GM12873 (cell line): ENCODE measurements at regions not wholly inside any gene's neighbourhood (a gene's known extent, or its start where the extent isn't known, plus 50 kb on each side); places are given as distances from the start of the nearest gene placed in this dataset.

Source experiments
- TF ChIP-seq, protein P1 (sequence below): IDR thresholded peaks from 2 replicates; pipeline ENCODE4 v1.5.1; 2012; ENCODE audit warnings: low read depth, mild to moderate bottlenecking, moderate library complexity, low read length, control low read depth; ENCODE audit not compliant: insufficient read depth; ENCODE audit errors: missing control alignments

DNA sequence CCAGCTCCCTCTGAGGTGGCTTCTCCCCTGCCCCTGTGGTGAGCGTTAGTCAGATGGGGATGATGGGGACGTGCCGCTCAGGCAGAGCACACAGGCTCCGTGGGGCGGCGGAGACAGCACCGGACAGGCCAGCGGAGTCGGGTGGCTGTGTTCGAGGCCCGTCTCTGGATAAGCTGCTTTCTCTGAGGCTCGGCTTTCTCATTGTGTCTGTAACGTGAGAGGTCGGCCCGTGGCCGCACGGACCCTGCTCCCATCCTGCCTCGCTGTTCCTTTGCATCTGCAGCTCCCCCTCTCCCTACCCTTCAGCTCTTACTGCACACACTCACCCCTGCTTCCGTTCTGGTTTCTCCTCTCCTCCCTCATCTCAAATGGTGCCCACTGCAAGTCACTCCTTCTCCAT, 62.5 kb downstream of the FAM43A start:
- TF ChIP-seq, protein P1, sequence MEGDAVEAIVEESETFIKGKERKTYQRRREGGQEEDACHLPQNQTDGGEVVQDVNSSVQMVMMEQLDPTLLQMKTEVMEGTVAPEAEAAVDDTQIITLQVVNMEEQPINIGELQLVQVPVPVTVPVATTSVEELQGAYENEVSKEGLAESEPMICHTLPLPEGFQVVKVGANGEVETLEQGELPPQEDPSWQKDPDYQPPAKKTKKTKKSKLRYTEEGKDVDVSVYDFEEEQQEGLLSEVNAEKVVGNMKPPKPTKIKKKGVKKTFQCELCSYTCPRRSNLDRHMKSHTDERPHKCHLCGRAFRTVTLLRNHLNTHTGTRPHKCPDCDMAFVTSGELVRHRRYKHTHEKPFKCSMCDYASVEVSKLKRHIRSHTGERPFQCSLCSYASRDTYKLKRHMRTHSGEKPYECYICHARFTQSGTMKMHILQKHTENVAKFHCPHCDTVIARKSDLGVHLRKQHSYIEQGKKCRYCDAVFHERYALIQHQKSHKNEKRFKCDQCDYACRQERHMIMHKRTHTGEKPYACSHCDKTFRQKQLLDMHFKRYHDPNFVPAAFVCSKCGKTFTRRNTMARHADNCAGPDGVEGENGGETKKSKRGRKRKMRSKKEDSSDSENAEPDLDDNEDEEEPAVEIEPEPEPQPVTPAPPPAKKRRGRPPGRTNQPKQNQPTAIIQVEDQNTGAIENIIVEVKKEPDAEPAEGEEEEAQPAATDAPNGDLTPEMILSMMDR = no peak

DNA sequence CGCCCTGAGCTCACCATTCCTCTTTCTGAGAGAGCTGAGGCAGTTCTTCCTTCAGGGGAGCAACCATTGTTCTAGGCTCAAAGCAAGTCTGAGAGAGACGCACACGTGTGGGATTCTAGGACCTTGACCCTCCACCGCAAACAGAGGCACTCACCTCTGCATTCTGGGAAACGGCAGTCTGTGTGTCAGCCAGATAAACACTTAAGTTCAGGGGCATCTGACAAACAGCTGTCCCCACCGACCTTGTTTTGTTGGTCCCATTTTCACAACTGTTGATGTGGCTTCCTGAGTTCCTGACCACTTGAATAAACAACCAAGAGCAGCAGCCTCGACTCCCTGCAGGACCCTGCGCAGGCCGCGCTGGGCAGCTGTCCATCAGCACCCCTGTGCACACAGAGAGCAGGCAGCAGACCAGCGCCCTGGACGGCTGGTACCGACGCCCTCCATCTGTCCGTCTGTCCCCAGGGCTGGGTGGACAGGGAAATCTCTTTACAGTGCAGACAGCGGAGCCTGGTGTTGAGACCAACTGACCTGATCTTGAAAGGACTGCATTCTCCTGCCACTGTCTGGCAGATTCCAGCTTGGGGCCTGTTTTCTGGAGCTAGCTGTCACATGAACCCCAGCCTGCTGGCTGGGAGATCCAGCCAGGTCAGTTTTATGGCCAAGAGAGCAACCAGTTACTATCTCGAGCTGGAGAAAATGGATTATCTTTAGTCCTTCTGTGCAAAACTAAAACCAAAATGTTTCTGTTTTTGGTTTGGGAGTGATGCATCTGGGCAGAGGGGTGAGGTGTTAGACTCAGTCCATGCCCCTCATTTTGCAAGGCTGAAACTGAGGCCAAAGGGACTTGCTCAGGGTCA, 64.2 kb downstream of the FAM43A start:
- TF ChIP-seq, protein P1 = no peak

DNA sequence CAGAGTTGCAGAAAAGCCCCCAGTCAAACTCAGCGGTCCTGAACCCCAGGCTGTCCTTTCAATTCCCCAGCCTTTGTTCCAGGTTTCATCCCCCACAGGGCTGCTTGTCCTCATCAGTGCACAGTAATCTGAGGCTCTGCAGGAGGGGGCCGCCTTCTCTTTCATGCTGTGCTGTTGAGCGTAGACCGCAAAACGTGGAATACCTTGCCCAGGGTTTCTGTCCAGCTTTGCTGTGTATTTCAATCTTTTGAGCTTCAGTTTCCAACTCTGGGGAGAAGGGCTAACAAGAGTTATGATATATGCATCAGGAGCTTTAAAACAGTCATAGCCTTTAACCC, 64.8 kb downstream of the FAM43A start:
- TF ChIP-seq, protein P1 = no peak

DNA sequence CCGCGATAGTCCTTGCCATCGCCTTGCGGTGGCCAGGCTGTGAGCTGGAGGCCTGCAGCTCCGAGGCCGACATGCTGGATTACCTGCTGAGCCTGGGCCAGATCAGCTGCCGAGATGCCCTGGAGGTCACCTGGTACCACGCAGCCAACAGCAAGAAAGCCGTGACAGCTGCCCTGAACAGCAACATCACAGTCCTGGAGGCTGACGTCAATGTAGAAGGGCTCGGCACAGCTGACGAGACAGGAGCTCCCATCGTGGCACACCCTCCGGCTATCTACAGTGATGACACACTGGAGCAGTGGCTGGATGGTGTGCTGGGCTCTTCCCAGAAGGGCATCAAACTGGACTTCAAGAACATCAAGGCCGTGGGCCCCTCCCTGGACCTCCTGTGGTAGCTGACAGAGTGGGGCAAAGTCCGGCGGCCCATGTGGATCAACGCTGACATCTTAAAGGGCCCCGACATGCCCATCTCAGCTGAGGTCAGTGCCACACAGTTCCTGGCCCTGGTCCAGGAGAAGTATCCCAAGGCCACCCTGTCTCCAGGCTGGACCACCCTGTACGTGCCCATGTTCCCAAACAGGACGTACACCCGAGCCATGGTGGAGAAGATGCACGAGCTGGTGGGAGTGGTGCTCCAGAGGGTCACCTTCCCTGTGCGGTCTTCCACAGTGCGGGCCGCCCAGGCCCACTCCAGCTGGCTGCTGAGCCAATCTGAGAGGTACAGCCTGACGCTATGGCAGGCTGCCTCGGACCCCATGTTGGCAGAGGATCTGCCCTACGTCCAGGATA, 70.2 kb downstream of the FAM43A start:
- TF ChIP-seq, protein P1 = no peak

DNA sequence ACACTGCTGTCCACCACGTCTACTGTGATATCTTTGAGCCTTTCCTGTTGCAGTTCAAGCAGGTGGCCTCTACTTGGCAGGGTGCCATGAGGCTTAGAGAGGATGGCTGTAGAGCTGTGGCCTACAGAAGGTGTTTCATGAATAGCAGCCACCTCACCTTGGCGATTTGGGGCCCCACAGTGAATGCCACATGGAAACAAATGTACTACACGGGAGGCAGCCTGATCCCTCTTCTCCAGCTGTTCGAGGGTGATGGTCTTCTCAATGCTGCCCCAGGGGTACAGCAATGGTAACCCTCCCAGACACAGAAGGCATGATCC, 70.7 kb downstream of the FAM43A start:
- TF ChIP-seq, protein P1 = no peak

DNA sequence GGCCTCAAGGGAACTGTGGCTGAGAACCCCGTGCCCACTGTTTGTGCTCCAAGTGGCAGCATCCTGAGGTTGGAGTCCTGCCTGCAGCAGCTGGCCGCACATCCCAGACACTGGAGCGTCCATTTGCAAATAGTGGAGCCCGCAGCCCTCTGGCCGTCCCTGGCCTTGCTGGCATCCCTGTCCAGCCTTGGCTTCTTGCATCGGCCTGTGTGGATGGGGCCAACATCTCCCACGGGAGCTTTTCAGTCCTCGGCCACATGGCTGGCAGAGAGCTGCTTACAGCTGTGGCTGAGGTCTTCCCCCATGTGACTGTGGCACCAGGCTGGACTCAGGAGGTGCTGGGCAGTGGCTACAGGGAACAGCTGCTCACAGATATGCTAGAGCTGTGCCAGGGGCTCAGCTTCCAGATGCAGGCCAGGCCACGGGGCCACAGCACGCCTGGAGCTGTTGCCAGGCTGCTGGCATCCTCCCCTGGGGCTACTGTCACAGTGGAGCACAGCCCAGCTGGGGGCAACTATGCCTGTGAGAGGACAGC, 71.2 kb downstream of the FAM43A start:
- TF ChIP-seq, protein P1 = no peak

DNA sequence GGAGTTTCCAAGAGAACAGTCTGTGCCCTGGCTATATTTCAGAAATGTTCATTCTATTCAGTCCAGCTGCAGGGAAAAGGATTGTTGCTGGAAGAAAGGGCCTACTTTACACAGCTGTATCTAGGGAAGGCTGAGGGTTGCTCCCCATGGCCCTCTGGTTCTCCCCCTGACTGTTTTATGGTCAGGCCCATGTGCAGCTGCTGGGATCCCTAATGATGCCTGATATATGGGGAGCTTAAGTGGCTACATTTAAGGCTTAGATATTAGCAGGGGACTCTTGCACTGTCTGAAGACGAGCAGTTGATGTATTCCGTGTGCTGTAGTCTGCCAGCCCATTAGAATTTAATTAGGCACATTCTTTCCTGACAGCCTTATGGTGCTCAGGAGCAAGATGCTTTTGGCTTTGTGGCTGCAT, 72.0 kb downstream of the FAM43A start:
- TF ChIP-seq, protein P1 = no peak
